Fibroblast of villous mesenchyme (primary cell): ENCODE measurements at regions not wholly inside any gene's neighbourhood (a gene's known extent, or its start where the extent isn't known, plus 50 kb on each side); places are given as distances from the start of the nearest gene placed in this dataset.

Source experiments
- DNase-seq: peaks from one replicate; pipeline ENCODE4 v3.0.0-alpha.2; 2010; ENCODE audit warnings: low read depth
- H3K4me3 ChIP-seq: 2 replicates; pipeline ENCODE4 v1.5.1; 2011; ENCODE audit warnings: low read depth, mild to moderate bottlenecking, low read length
- CTCF ChIP-seq: IDR thresholded peaks from 2 replicates; pipeline ENCODE4 v1.5.1; 2012; ENCODE audit warnings: low read depth, mild to moderate bottlenecking, low read length; ENCODE audit not compliant: insufficient read depth

- DNase-seq = no peak
- TF ChIP-seq CTCF = no peak
- no peak overlapping the region for H3K4me3 ChIP-seq
Measured at GRCh38 chr3:82707035-82707434, 945.6 kb upstream of the GBE1 start.

GRCh38 chr3:82685761-82686160 is 924.3 kb upstream of the GBE1 start:
- TF ChIP-seq CTCF = no peak
- no peak for DNase-seq
- H3K4me3 ChIP-seq = no peak overlapping the region

GRCh38 chr3:82676356-82677026 is 915.0 kb upstream of the GBE1 start:
- TF ChIP-seq CTCF = no peak
- no peak overlapping the region for H3K4me3 ChIP-seq
- no peak for DNase-seq

- no peak overlapping the region for H3K4me3 ChIP-seq
- TF ChIP-seq CTCF = no peak
- no peak for DNase-seq
Measured at GRCh38 chr3:82672966-82673365, 911.5 kb upstream of the GBE1 start.

GRCh38 chr3:82671466-82671865 is 910.0 kb upstream of the GBE1 start:
- no peak for TF ChIP-seq CTCF
- DNase-seq = no peak
- H3K4me3 ChIP-seq = no peak overlapping the region

GRCh38 chr3:82654708-82655107 is 893.3 kb upstream of the GBE1 start:
- DNase-seq = no peak
- TF ChIP-seq CTCF = no peak
- H3K4me3 ChIP-seq = no peak overlapping the region

GRCh38 chr3:82643948-82644347 is 882.5 kb upstream of the GBE1 start:
- H3K4me3 ChIP-seq = no peak overlapping the region
- DNase-seq = no peak
- no peak for TF ChIP-seq CTCF
